Endothelial cell of umbilical vein (primary cell): ENCODE measurements at regions not wholly inside any gene's neighbourhood (a gene's known extent, or its start where the extent isn't known, plus 50 kb on each side); places are given as distances from the start of the nearest gene placed in this dataset.

Experiments used
- BruUV-seq: library from RNA; stranded (reverse); fragments of 400-500 nt; replicated peaks from 2 replicates; lab custom pipeline; 2021; lab: Mats Ljungman, UMichigan
- CTCF ChIA-PET: fragments of 300-600, 350-600 bp; sonication (Branson Sonifier 250); formaldehyde crosslinking; loops from one replicate; lab custom pipeline; 2021; ENCODE audit warnings: antibody characterized with exemption, inconsistent platforms; lab: Charles Lee
- POLR2A ChIA-PET: fragments of 300-600, 350-600 bp; sonication (Branson Sonifier 250); formaldehyde crosslinking; loops from one replicate; lab custom pipeline; 2021; ENCODE audit warnings: antibody characterized with exemption, inconsistent platforms; lab: Charles Lee
- DNase-seq: peaks from one replicate; pipeline ENCODE4 v3.0.0-alpha.2; 2011; ENCODE audit warnings: low read depth, low spot score
- FAIRE-seq: peaks from 2 replicates; lab custom pipeline; 2011; peaks lifted over from hg19 to GRCh38; lab: Jason Lieb, UNC
- H2AFZ ChIP-seq: 2 replicates; pipeline ENCODE4 v1.6.0; 2012; ENCODE audit warnings: low read depth, low read length, control low read depth, inconsistent platforms
- H3K27ac ChIP-seq: 2 replicates; pipeline ENCODE4 v1.5.1; 2011; ENCODE audit warnings: low read depth, mild to moderate bottlenecking, control low read depth, low read length, moderate library complexity; ENCODE audit not compliant: insufficient read depth
- H3K27me3 ChIP-seq, 2 experiments: 2 replicates each; pipeline versions ENCODE4 v1.6.0 to v1.6.1; 2011; ENCODE audit warnings: low read length in 2 of 2, mixed read lengths in 1 of 2; ENCODE audit not compliant: control insufficient read depth in 2 of 2, insufficient read depth in 2 of 2
- H3K36me3 ChIP-seq, 2 experiments: 2 replicates in 1 of 2; 3 replicates in 1 of 2; pipeline ENCODE4 v1.5.1; 2011; ENCODE audit warnings: low read length in 2 of 2, mild to moderate bottlenecking in 1 of 2, moderate library complexity in 1 of 2; ENCODE audit not compliant: control insufficient read depth in 2 of 2, insufficient read depth in 2 of 2; ENCODE audit errors: extremely low read depth in 1 of 2
- H3K4me1 ChIP-seq: 3 replicates; pipeline ENCODE4 v1.5.1; 2011; ENCODE audit warnings: mild to moderate bottlenecking, low read length; ENCODE audit not compliant: control insufficient read depth, insufficient read depth; ENCODE audit errors: extremely low read depth
- H3K4me2 ChIP-seq: 2 replicates; pipeline ENCODE4 v1.6.1; 2011; ENCODE audit warnings: low read length, control low read depth, mixed read lengths; ENCODE audit not compliant: insufficient read depth
- H3K4me3 ChIP-seq, 3 experiments: fragments of 200-600 bp in 1 of 3; sonication (generic), shearing (Covaris generic) in 1 of 3; replicated peaks in 1 of 3; 2 replicates each; pipeline ENCODE4 v1.5.1; 2011 to 2016; ENCODE audit warnings: control low read depth in 3 of 3, low read length in 3 of 3, mild to moderate bottlenecking in 2 of 3, inconsistent platforms in 1 of 3, low read depth in 1 of 3, moderate library complexity in 1 of 3; ENCODE audit not compliant: insufficient read depth in 1 of 3
- H3K79me2 ChIP-seq: 2 replicates; pipeline ENCODE4 v1.6.0; 2012; ENCODE audit warnings: low read length, inconsistent platforms; ENCODE audit not compliant: control insufficient read depth, insufficient read depth
- H3K9ac ChIP-seq: replicated peaks from 2 replicates; pipeline ENCODE3; 2011; ENCODE audit warnings: low read length, control low read depth; ENCODE audit not compliant: insufficient read depth; ENCODE audit errors: extremely low read depth
- H3K9me1 ChIP-seq: replicated peaks from 3 replicates; pipeline ENCODE4 v1.6.0; 2011; ENCODE audit warnings: mild to moderate bottlenecking, low read length; ENCODE audit not compliant: control insufficient read depth, insufficient read depth; ENCODE audit errors: extremely low read depth
- H3K9me3 ChIP-seq: replicated peaks from 2 replicates; pipeline ENCODE4 v1.5.1; 2012; ENCODE audit warnings: low read length, inconsistent platforms; ENCODE audit not compliant: control insufficient read depth, insufficient read depth
- H4K20me1 ChIP-seq: replicated peaks from 2 replicates; pipeline ENCODE3; 2011; ENCODE audit warnings: mild to moderate bottlenecking, low read length; ENCODE audit not compliant: control insufficient read depth, insufficient read depth; ENCODE audit errors: extremely low read depth
- CTCF ChIP-seq, 2 donors: IDR thresholded peaks; 1 replicate in 1 of 2; 2 replicates in 1 of 2; pipeline ENCODE4 v1.5.1; 2011; ENCODE audit warnings: low read length in 2 of 2, mild to moderate bottlenecking in 2 of 2, moderate library complexity in 2 of 2, control low read depth in 1 of 2, inconsistent platforms in 1 of 2, low read depth in 1 of 2; ENCODE audit not compliant: insufficient read depth in 1 of 2; ENCODE audit errors: extremely low read depth in 1 of 2
- EZH2 ChIP-seq: IDR thresholded peaks from 2 replicates; pipeline ENCODE4 v1.6.1; 2012; ENCODE audit warnings: borderline replicate concordance, low read depth, mild to moderate bottlenecking, moderate library complexity, low read length, inconsistent platforms; ENCODE audit not compliant: severe bottlenecking
- FOS ChIP-seq: IDR thresholded peaks from 2 replicates; pipeline ENCODE4 v1.6.1; 2011; ENCODE audit warnings: mild to moderate bottlenecking, low read length, moderate library complexity, borderline replicate concordance; ENCODE audit not compliant: insufficient read depth
- GATA2 ChIP-seq: IDR thresholded peaks from 2 replicates; pipeline ENCODE4 v1.7.0; 2011; ENCODE audit warnings: low read depth, mild to moderate bottlenecking, moderate library complexity, mixed read lengths, low read length; ENCODE audit not compliant: insufficient read length, insufficient read depth
- JUN ChIP-seq: IDR thresholded peaks from 2 replicates; pipeline ENCODE4 v1.6.1; 2011; ENCODE audit warnings: borderline replicate concordance, low read depth; ENCODE audit not compliant: insufficient read length, insufficient read depth
- MAX ChIP-seq: IDR thresholded peaks from 2 replicates; pipeline ENCODE4 v1.6.1; 2011; ENCODE audit not compliant: insufficient read depth, insufficient read length
- MYC ChIP-seq: IDR thresholded peaks from one replicate; pipeline ENCODE4 v1.6.1; 2011; ENCODE audit warnings: mild to moderate bottlenecking, low read depth, low read length
- POLR2A ChIP-seq: IDR thresholded peaks from 2 replicates; pipeline ENCODE4 v1.6.1; 2012; ENCODE audit warnings: low read depth, mild to moderate bottlenecking, control low read depth, low read length
- POLR2AphosphoS5 ChIP-seq: IDR thresholded peaks from 2 replicates; pipeline ENCODE4 v1.6.1; 2012; ENCODE audit warnings: low read depth, mild to moderate bottlenecking, control low read depth, low read length, moderate library complexity; ENCODE audit not compliant: insufficient read depth
- dilution Hi-C: fragments of 300-500 bp; cut with MboI; formaldehyde crosslinking; loops from one replicate; pipeline ENCODE4 v1.15.0; 2019; ENCODE audit warnings: low sequenced_read_pairs; ENCODE audit not compliant: extremely low pct_ligation_motif_present
- intact Hi-C: fragments of 100-400 bp; cut with micrococcal nuclease; formaldehyde crosslinking; loops from one replicate; pipeline ENCODE4 v1.10.0; 2022

- H3K27me3 ChIP-seq, result no peaks in the 10 kb centered on the region
- CTCF ChIA-PET, result interaction anchor here (1.1 to 4.7 kb wide), 3 partner anchors 209 to 244 kb away, joined by 4 to 134 read pairs (median 4); partner anchors contain the start of gene TNPO1
- no peak overlapping the region for H2AFZ ChIP-seq
- no TSS peak for BruUV-seq
- POLR2A ChIA-PET, result no interaction called here
- no peak overlapping the region for H3K4me3 ChIP-seq
- no peaks in the 10 kb centered on the region for H3K9me3 ChIP-seq
- no peak for TF ChIP-seq EZH2
- TF ChIP-seq GATA2, result no peak
- TF ChIP-seq JUN, result no peak
- TF ChIP-seq CTCF (IDR thresholded peaks at IDR 0.05; ENCODE audit: extremely low read depth in 1 of 2, insufficient read depth in 1 of 2, low read depth in 1 of 2, low read length in 2 of 2), result no peak
- no peak for TF ChIP-seq POLR2AphosphoS5
- no peak for TF ChIP-seq MYC
- TF ChIP-seq POLR2A, result no peak
- no peak for TF ChIP-seq FOS
- no peak for TF ChIP-seq MAX
- intact Hi-C loops (no loop called here), dilution Hi-C loops (no loop called here)
- no peak overlapping the region for H3K4me2 ChIP-seq
- H3K9ac ChIP-seq, result no peak overlapping the region
- H4K20me1 ChIP-seq, result no peaks in the 10 kb centered on the region
- no peak overlapping the region for H3K27ac ChIP-seq
- FAIRE-seq (no peak), DNase-seq (peak; percentile 36)
- H3K9me1 ChIP-seq, result no peaks in the 10 kb centered on the region
- H3K4me1 ChIP-seq, result peaks cover 28% of the 10 kb centered on the region
- no peaks in the 10 kb centered on the region for H3K79me2 ChIP-seq
- no peaks in the 10 kb centered on the region for H3K36me3 ChIP-seq
Measured at GRCh38 chr5:72608297-72608696, 101.1 kb upstream of the ZNF366 start.
